HCT116 (cell line): ENCODE measurements at regions not wholly inside any gene's neighbourhood (a gene's known extent, or its start where the extent isn't known, plus 50 kb on each side); places are given as distances from the start of the nearest gene placed in this dataset.

Experiments used
- ATAC-seq: fragments of 200-7000 bp; cut with Tn5 transposase; 2 replicates; pipeline ENCODE4 v1.9.1; 2020; ENCODE audit warnings: mild to moderate bottlenecking, moderate library complexity
- BruUV-seq: library from RNA; stranded (reverse); fragments of 400-500 nt; replicated peaks from 2 replicates; lab custom pipeline; 2021; lab: Mats Ljungman, UMichigan
- CTCF ChIA-PET: fragments of 300-600 bp; sonication (Branson Sonifier 250); formaldehyde crosslinking; loops from one replicate; lab custom pipeline; 2021; ENCODE audit warnings: antibody characterized with exemption; lab: Charles Lee
- POLR2A ChIA-PET: fragments of 300-600, 350-600 bp; sonication (Branson Sonifier 250); formaldehyde crosslinking; loops from one replicate; lab custom pipeline; 2021; ENCODE audit warnings: antibody characterized with exemption; lab: Charles Lee
- RAD21 ChIA-PET, 2 experiments: fragments of 300-600 bp; sonication (Branson Sonifier 250); formaldehyde crosslinking; loops; one replicate each; lab custom pipeline; 2023; ENCODE audit warnings: low total read pairs in 2 of 2; ENCODE audit not compliant: uncharacterized antibody in 2 of 2, unreplicated experiment in 2 of 2, low non-redundant PET in 1 of 2; lab: Charles Lee
- DNase-seq: peaks from one replicate; pipeline ENCODE4 v3.0.0-alpha.2; 2010; ENCODE audit warnings: low read depth, low spot score
- H2AFZ ChIP-seq: fragments of 200-600 bp; shearing (Covaris generic), sonication (generic); 2 replicates; pipeline ENCODE4 v1.6.1; 2017; ENCODE audit warnings: low read depth, mixed run types, mixed read lengths, antibody characterized with exemption, low read length; ENCODE audit not compliant: poor library complexity, severe bottlenecking
- H3K27ac ChIP-seq: 2 replicates; pipeline ENCODE4 v1.5.1; 2012; ENCODE audit warnings: low read depth, low read length
- H3K27me3 ChIP-seq: fragments of 200-600 bp; sonication (generic); 2 replicates; pipeline ENCODE4 v1.6.1; 2016; ENCODE audit warnings: mixed run types, low read length, mixed read lengths; ENCODE audit not compliant: insufficient read depth
- H3K36me3 ChIP-seq, 2 experiments: fragments of 200-500 bp in 1 of 2; fragments of 200-600 bp in 1 of 2; sonication (Bioruptor generic) in 1 of 2; sonication (generic) in 1 of 2; 2 replicates each; pipeline versions ENCODE4 v1.5.1 to v1.6.1; 2014 to 2016; ENCODE audit warnings: low read length in 2 of 2, inconsistent platforms in 1 of 2, mixed read lengths in 1 of 2, mixed run types in 1 of 2; ENCODE audit not compliant: insufficient read depth in 2 of 2, control insufficient read depth in 1 of 2
- H3K4me1 ChIP-seq, 2 experiments: fragments of 200-600 bp in 1 of 2; sonication (generic) in 1 of 2; 2 replicates each; pipeline versions ENCODE4 v1.5.1 to v1.6.1; 2012 to 2017; ENCODE audit warnings: low read length in 2 of 2, inconsistent platforms in 1 of 2, mild to moderate bottlenecking in 1 of 2, mixed read lengths in 1 of 2, mixed run types in 1 of 2, moderate library complexity in 1 of 2; ENCODE audit not compliant: insufficient read depth in 2 of 2, control insufficient read depth in 1 of 2
- H3K4me2 ChIP-seq: fragments of 200-600 bp; sonication (generic); 2 replicates; pipeline ENCODE4 v1.6.1; 2017; ENCODE audit warnings: mixed run types, low read length, mixed read lengths
- H3K4me3 ChIP-seq, 2 experiments: fragments of 200-600 bp in 1 of 2; sonication (generic) in 1 of 2; replicated peaks in 1 of 2; 2 replicates each; pipeline ENCODE4 v1.5.1; 2011 to 2016; ENCODE audit warnings: low read length in 2 of 2, control low read depth in 1 of 2, low read depth in 1 of 2, mild to moderate bottlenecking in 1 of 2, mixed read lengths in 1 of 2, mixed run types in 1 of 2
- H3K79me2 ChIP-seq: fragments of 200-600 bp; sonication (generic); 2 replicates; pipeline ENCODE4 v1.6.1; 2017; ENCODE audit warnings: mild to moderate bottlenecking, mixed run types, low read length, moderate library complexity, mixed read lengths; ENCODE audit not compliant: insufficient read depth
- H3K9ac ChIP-seq: fragments of 200-600 bp; sonication (generic); 2 replicates; pipeline ENCODE4 v1.6.1; 2016; ENCODE audit warnings: low read length, mixed read lengths
- H3K9me2 ChIP-seq: fragments of 200-600 bp; sonication (generic), shearing (Covaris generic); 2 replicates; pipeline ENCODE4 v1.6.1; 2017; ENCODE audit warnings: mixed run types, mild to moderate bottlenecking, moderate library complexity; ENCODE audit not compliant: insufficient read depth
- H3K9me3 ChIP-seq, 2 experiments: fragments of 200-500 bp in 1 of 2; fragments of 200-600 bp in 1 of 2; sonication (Bioruptor generic) in 1 of 2; sonication (generic) in 1 of 2; 2 replicates each; pipeline ENCODE4 v1.6.1; 2014 to 2017; ENCODE audit warnings: low read length in 2 of 2, mixed read lengths in 2 of 2, inconsistent platforms in 1 of 2, low read depth in 1 of 2, mild to moderate bottlenecking in 1 of 2, mixed run types in 1 of 2, moderate library complexity in 1 of 2; ENCODE audit not compliant: control insufficient read depth in 1 of 2, insufficient read depth in 1 of 2
- H4K20me1 ChIP-seq: fragments of 200-600 bp; sonication (generic), shearing (Covaris generic); 2 replicates; pipeline ENCODE4 v1.6.1; 2017; ENCODE audit warnings: mixed run types, mild to moderate bottlenecking, moderate library complexity; ENCODE audit not compliant: insufficient read depth
- JUND ChIP-seq: IDR thresholded peaks from 2 replicates; pipeline ENCODE4 v1.6.1; 2012
- MAX ChIP-seq: IDR thresholded peaks from 2 replicates; pipeline ENCODE4 v1.6.1; 2012
- RAD21 ChIP-seq: IDR thresholded peaks from 2 replicates; pipeline ENCODE4 v1.6.1; 2012; ENCODE audit warnings: low read depth, mild to moderate bottlenecking
- SIN3A ChIP-seq: IDR thresholded peaks from 2 replicates; pipeline ENCODE4 v1.6.1; 2012; ENCODE audit warnings: low read depth
- ZBTB33 ChIP-seq: IDR thresholded peaks from 2 replicates; pipeline ENCODE4 v1.6.1; 2011; ENCODE audit warnings: mild to moderate bottlenecking, low read length, moderate library complexity; ENCODE audit not compliant: insufficient replicate concordance; ENCODE audit errors: extremely low read depth
- ZNF274 ChIP-seq: fragments of 200-500 bp; sonication (Bioruptor generic); IDR thresholded peaks from 2 replicates; pipeline ENCODE4 v1.6.1; 2014; ENCODE audit warnings: mild to moderate bottlenecking, low read depth, low read length, inconsistent platforms
- intact Hi-C: fragments of 100-400 bp; cut with micrococcal nuclease; formaldehyde crosslinking; loops from 2 replicates; pipeline ENCODE4 v1.10.0; 2022

- no peaks in the 10 kb centered on the region for H3K27me3 ChIP-seq
- CTCF ChIA-PET: no interaction called here
- H3K9ac ChIP-seq: no peak overlapping the region
- no peaks in the 10 kb centered on the region for H3K9me2 ChIP-seq
- no peak overlapping the region for H3K4me2 ChIP-seq
- TF ChIP-seq MAX: no peak
- no peak for TF ChIP-seq SIN3A
- TF ChIP-seq ZNF274: no peak
- no peak for TF ChIP-seq RAD21
- no peak for TF ChIP-seq JUND
- no peak overlapping the region for H3K27ac ChIP-seq
- RAD21 ChIA-PET: no interaction called here
- BruUV-seq: no TSS peak
- DNase-seq (no peak), ATAC-seq (no peak)
- peaks cover 2 to 6% of the 10 kb centered on the region in 2 experiments; a peak in 3 of 4 replicates for H3K4me1 ChIP-seq
- intact Hi-C loops: no loop called here
- H2AFZ ChIP-seq: no peak overlapping the region
- H4K20me1 ChIP-seq: no peaks in the 10 kb centered on the region
- H3K36me3 ChIP-seq: no peaks in the 10 kb centered on the region
- no peaks in the 10 kb centered on the region for H3K9me3 ChIP-seq
- no peaks in the 10 kb centered on the region for H3K79me2 ChIP-seq
- POLR2A ChIA-PET: no interaction called here
- H3K4me3 ChIP-seq: no peak overlapping the region
These were observed 82.8 kb upstream of the TNS3 start for GRCh38 chr7:47664650-47665195.

GRCh38 chr7:47663851-47664250, 81.9 kb upstream of the TNS3 start:
- no peak for DNase-seq
- no peaks in the 10 kb centered on the region for H3K9me2 ChIP-seq
- no TSS peak for BruUV-seq
- no peaks in the 10 kb centered on the region for H3K79me2 ChIP-seq
- ChIA-PET CTCF (no interaction called here), POLR2A (no interaction called here)
- no peak overlapping the region for H3K4me2 ChIP-seq
- intact Hi-C loops: no loop called here
- H2AFZ ChIP-seq: no peak overlapping the region
- no peak overlapping the region for H3K27ac ChIP-seq
- H3K9me3 ChIP-seq: no peaks in the 10 kb centered on the region
- H3K27me3 ChIP-seq: no peaks in the 10 kb centered on the region
- no peak overlapping the region for H3K9ac ChIP-seq
- H3K4me1 ChIP-seq: no peaks in the 10 kb centered on the region
- no peaks in the 10 kb centered on the region for H3K36me3 ChIP-seq
- no peak for ATAC-seq
- no peak overlapping the region for H3K4me3 ChIP-seq
- TF ChIP-seq RAD21: no peak
- TF ChIP-seq ZBTB33: no peak
- TF ChIP-seq, all 23 proteins: peak for 0
- H4K20me1 ChIP-seq: no peaks in the 10 kb centered on the region
- RAD21 ChIA-PET: no interaction called here
